ENCODE measurements at regions not wholly inside any gene's neighbourhood (a gene's known extent, or its start where the extent isn't known, plus 50 kb on each side); places are given as distances from the start of the nearest gene placed in this dataset.
A peak's percentile ranks its signal among the peaks of the same experiment; 100 is the strongest.

GRCh38 chr12:91951571-91951970 is 194.1 kb downstream of the BTG1 start:
- Histone ChIP-seq H3K27ac (peak overlapping the region; percentile 64), H3K36me3 (no peaks in the 10 kb centered on the region), H3K4me3 (no peak overlapping the region), H3K27me3 (no peaks in the 10 kb centered on the region), H3K9me3 (no peaks in the 10 kb centered on the region), H3K9ac (ENCODE audit: low read depth in 2 of 2, low read length in 2 of 2) (no peak overlapping the region), H3K4me1 (peaks cover 4% of the 10 kb centered on the region)
- TF ChIP-seq CTCF (IDR thresholded peaks at IDR 0.05), result no peak
- intact Hi-C loops (cut with DNase I), result no loop called here
- DNase-seq, result no peak

- DNase-seq, result no peak
- Histone ChIP-seq H3K27me3 (no peaks in the 10 kb centered on the region), H3K4me3 (no peak overlapping the region), H3K4me1 (no peaks in the 10 kb centered on the region), H3K9ac (ENCODE audit: low read depth in 2 of 2, low read length in 2 of 2) (no peak overlapping the region), H3K9me3 (no peaks in the 10 kb centered on the region), H3K27ac (no peak overlapping the region), H3K36me3 (no peaks in the 10 kb centered on the region)
- TF ChIP-seq CTCF (IDR thresholded peaks at IDR 0.05), result no peak
- intact Hi-C loops (cut with DNase I), result no loop called here
Observed at GRCh38 chr12:91948504-91948903, 197.1 kb downstream of the BTG1 start.

- DNase-seq, result no peak
- H3K27me3 ChIP-seq, result no peaks in the 10 kb centered on the region
- H3K9ac ChIP-seq (ENCODE audit: low read depth in 2 of 2, low read length in 2 of 2), result no peak overlapping the region
- H3K27ac ChIP-seq, result no peak overlapping the region
- no peaks in the 10 kb centered on the region for H3K36me3 ChIP-seq
- H3K9me3 ChIP-seq, result no peaks in the 10 kb centered on the region
- H3K4me3 ChIP-seq, result no peak overlapping the region
- no peaks in the 10 kb centered on the region for H3K4me1 ChIP-seq
- intact Hi-C loops (cut with DNase I), result no loop called here
- no peak for TF ChIP-seq CTCF (IDR thresholded peaks at IDR 0.05)
Observed at GRCh38 chr12:91947459-91947858, 198.2 kb downstream of the BTG1 start.

GRCh38 chr12:91944637-91945036 is 201.0 kb downstream of the BTG1 start:
- Histone ChIP-seq H3K27me3 (no peaks in the 10 kb centered on the region), H3K4me3 (no peak overlapping the region), H3K9me3 (no peaks in the 10 kb centered on the region), H3K4me1 (no peaks in the 10 kb centered on the region), H3K9ac (ENCODE audit: low read depth in 2 of 2, low read length in 2 of 2) (no peak overlapping the region), H3K27ac (no peak overlapping the region), H3K36me3 (no peaks in the 10 kb centered on the region)
- intact Hi-C loops (cut with DNase I), result no loop called here
- no peak for DNase-seq
- no peak for TF ChIP-seq CTCF (IDR thresholded peaks at IDR 0.05)

GRCh38 chr12:91940826-91941570 is 204.6 kb downstream of the BTG1 start:
- DNase-seq, result no peak
- Histone ChIP-seq H3K27ac (no peak overlapping the region), H3K36me3 (no peaks in the 10 kb centered on the region), H3K4me3 (no peak overlapping the region), H3K4me1 (no peaks in the 10 kb centered on the region), H3K9me3 (no peaks in the 10 kb centered on the region), H3K9ac (ENCODE audit: low read depth in 2 of 2, low read length in 2 of 2) (no peak overlapping the region), H3K27me3 (no peaks in the 10 kb centered on the region)
- TF ChIP-seq CTCF (IDR thresholded peaks at IDR 0.05), result no peak
- intact Hi-C loops (cut with DNase I), result no loop called here

Data from colonic mucosa (tissue), 4 donors.